ENCODE measurements at regions not wholly inside any gene's neighbourhood (a gene's known extent, or its start where the extent isn't known, plus 50 kb on each side); places are given as distances from the start of the nearest gene placed in this dataset.

DNA sequence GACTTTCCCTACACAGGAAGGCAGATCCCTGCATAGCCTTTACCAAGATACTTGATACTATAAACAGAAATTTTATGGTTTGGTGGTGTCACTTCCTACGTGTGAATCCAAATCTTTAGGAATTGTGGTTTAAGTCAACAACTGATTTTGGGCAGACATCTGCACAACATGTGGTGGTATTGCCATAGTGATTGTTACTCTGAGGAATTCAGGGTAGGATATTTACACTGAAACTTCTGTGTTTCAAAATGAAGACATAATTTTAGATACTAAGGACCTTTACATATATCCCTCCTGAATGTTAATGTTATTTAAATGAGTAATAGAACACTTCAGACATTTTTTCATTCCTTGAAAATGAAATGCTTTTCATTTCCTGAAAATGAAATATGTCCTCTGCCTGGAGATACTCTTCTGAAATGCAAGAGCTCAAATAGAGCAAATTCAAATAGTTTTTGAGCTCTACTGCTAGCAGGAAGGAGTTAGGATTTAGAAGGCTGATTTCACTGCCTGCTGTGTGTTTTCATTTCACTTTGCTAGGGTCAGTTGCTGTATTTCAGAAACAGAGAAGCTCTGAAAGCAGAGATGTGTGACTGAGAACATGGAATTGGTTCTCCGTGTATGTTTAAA, 77.2 kb downstream of the MDH1 start:
- TF ChIP-seq, protein P1, sequence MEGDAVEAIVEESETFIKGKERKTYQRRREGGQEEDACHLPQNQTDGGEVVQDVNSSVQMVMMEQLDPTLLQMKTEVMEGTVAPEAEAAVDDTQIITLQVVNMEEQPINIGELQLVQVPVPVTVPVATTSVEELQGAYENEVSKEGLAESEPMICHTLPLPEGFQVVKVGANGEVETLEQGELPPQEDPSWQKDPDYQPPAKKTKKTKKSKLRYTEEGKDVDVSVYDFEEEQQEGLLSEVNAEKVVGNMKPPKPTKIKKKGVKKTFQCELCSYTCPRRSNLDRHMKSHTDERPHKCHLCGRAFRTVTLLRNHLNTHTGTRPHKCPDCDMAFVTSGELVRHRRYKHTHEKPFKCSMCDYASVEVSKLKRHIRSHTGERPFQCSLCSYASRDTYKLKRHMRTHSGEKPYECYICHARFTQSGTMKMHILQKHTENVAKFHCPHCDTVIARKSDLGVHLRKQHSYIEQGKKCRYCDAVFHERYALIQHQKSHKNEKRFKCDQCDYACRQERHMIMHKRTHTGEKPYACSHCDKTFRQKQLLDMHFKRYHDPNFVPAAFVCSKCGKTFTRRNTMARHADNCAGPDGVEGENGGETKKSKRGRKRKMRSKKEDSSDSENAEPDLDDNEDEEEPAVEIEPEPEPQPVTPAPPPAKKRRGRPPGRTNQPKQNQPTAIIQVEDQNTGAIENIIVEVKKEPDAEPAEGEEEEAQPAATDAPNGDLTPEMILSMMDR (IDR thresholded peaks at IDR 0.05; ENCODE audit: low read depth, low read length): no peak
- TF ChIP-seq EZH2phosphoT487 (IDR thresholded peaks at IDR 0.05; ENCODE audit: low read depth): no peak

Data from OCI-LY3 (cell line).